ENCODE measurements at regions not wholly inside any gene's neighbourhood (a gene's known extent, or its start where the extent isn't known, plus 50 kb on each side); places are given as distances from the start of the nearest gene placed in this dataset.

DNA sequence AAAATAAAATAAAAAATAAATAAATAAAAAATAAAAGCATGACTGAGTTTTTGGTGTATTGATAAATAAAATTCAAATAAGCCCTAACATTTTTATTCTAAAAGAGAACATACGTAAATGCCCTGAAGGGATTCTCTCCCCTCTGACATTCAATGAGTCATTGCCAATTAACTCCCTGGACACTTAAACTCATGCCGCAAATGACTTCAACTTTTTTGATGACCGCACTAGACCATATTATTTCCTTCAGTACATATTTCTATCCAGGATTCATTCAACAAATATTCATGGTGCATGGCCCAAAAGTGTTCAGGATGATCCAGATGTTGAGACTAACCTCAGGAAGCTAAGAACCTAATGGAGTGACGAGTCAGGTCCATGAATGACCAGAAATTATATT is 195.9 kb upstream of the LRRN1 start:
- TF ChIP-seq POLR2AphosphoS5 (IDR thresholded peaks at IDR 0.05) (no peak), EP300 (IDR thresholded peaks at IDR 0.05) (no peak)
- TF ChIP-seq, protein P1, sequence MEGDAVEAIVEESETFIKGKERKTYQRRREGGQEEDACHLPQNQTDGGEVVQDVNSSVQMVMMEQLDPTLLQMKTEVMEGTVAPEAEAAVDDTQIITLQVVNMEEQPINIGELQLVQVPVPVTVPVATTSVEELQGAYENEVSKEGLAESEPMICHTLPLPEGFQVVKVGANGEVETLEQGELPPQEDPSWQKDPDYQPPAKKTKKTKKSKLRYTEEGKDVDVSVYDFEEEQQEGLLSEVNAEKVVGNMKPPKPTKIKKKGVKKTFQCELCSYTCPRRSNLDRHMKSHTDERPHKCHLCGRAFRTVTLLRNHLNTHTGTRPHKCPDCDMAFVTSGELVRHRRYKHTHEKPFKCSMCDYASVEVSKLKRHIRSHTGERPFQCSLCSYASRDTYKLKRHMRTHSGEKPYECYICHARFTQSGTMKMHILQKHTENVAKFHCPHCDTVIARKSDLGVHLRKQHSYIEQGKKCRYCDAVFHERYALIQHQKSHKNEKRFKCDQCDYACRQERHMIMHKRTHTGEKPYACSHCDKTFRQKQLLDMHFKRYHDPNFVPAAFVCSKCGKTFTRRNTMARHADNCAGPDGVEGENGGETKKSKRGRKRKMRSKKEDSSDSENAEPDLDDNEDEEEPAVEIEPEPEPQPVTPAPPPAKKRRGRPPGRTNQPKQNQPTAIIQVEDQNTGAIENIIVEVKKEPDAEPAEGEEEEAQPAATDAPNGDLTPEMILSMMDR (IDR thresholded peaks at IDR 0.05): no peak
